Activated T-helper 9 cell treated with anti-CD3 and anti-CD28 coated beads, Interleukin-2, amount 50 U/mL, for 16 hours (primary cell): ENCODE measurements at regions not wholly inside any gene's neighbourhood (a gene's known extent, or its start where the extent isn't known, plus 50 kb on each side); places are given as distances from the start of the nearest gene placed in this dataset.
"Not testable (repeated sequence)": the region's sequence is repeated elsewhere in the genome, so short reads cannot be mapped to it uniquely, and the experiment has no call there.

ENCODE experiments used
- DNase-seq: peaks from one replicate; pipeline ENCODE4 v3.0.0-alpha.2; 2020; ENCODE audit warnings: low read depth

DNA sequence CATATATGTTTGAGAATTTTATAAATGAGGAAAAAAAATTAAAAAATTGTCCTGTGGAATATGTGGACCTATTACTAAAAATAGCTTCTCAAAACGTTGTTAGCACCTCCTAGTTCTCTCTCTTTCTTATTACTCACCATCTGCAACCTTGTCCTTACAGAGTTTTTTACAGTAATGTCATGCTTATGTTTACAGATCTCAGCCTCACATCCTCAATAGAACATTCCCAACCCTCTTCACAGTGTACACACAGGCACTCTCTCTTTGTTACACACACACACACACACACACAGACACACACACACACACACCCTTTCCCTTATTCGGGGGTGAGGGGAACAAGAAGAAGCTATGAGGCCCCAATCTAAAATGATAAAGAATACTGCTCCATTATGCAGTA is 197.7 kb downstream of the SLITRK6 start:
- DNase-seq, result no peak

GRCh38 chr13:85597790-85598500 is 201.3 kb downstream of the SLITRK6 start:
- no peak for DNase-seq

DNA sequence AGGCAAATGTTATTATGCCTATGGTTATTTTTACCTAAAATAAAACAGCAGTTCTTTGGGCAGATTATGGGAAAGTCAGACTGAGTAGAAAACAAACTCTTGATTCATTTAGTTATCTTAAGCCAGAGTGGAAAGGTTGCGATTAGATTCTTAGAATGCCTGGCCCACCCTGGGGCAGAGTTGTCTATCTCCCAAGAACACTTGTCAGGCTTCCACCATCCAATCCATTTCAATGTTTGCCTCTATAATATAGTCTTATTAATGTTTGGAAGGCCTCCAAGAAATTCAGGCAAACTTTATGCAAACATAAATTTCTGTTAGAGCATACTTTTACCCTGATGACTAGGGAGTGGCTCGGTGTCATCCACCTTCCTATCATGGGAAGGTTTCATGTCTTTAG is 207.0 kb downstream of the SLITRK6 start:
- no peak for DNase-seq

DNA sequence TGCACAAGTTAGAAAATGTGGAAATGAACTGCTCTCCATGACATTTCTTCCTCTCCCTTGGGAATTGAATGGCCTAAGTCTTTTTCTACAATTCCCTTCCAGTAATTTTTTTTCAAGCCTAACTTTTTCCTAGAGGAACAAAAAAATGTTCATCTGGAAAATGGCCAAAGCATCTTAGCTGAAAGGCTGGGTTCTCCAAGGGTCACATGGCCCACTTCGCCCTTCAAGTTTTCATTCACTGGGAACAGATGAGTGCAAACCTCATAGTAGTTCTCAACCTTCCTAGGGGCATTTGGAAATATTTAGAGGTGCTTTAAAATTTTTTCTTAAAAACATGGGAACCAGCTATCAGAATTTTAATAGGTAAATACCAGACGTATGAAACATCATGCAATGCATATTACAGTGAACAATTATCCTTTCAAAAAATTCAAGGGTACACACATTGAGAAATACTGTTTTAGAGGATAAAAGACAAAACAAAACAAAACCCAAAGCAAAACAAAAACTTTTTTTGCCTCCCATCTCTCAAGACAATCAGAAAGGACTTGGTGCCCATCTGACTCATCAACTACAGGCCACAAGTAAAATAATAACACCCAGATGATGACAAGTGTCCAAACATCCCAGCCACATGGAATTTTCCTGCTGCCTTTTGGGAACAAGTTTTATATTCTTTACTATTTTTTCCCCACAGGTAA is 208.8 kb downstream of the SLITRK6 start:
- no peak for DNase-seq

GRCh38 chr13:85589021-85589420 is 210.2 kb downstream of the SLITRK6 start:
- no peak for DNase-seq

DNA sequence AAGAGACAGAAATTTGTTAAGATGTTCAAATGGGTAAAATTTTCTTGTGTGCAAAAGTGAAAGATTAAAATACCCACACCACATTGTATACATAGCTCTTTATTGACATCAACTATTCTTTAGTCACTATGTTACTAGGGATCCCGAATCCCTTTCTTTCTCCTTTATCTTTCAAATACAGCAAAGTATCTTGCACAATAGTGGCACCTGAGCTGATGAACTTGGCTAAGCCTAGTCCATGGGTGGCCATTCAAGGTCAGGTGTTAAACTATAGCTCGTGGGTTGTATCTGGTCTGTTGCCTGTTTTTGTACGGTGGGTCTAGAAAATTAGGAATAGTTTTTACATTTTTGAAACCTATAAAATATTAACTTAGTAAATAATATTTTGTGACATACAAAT is 210.9 kb downstream of the SLITRK6 start:
- no peak for DNase-seq

DNA sequence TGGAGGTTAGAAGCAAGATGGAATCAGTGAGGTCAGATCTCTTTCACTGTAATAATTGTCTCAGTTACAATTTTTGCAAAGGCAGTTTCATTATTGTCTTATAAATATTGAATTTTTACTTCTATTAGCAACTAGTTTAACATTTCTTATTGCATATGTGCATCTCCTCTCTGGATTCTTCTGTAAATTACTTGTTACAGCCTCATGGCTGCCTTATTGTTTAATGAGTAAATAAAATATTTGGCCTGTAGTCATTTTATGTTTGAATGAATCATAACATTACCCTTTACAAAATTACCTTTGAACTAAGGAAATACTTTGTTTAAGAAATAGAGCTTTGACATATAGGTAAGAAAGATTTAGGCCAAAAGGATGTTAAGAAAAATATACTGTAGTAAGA is 212.4 kb downstream of the SLITRK6 start:
- DNase-seq, result no peak

GRCh38 chr13:85586422-85586831 is 212.8 kb downstream of the SLITRK6 start:
- DNase-seq, result no peak

DNA sequence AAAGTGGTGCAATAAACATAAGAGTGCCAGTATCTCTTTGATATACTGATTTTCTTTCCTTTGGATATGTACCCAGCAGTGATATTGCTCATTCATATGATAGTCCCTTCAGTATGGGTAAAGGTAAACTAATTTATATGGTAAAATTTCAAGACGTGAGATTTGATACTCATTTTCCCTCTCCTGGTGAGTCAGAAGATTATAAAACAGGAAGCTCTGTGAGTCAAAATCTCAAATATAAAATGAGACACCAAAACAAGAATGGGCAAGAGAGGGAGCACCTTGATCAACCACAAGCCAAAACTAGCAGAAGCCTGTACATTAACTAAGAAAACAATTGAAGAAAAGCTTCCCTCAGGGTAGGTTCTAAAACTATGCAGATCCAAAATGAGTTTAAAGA is 216.3 kb downstream of the SLITRK6 start:
- DNase-seq, result no peak

GRCh38 chr13:85575110-85575509 is 224.1 kb downstream of the SLITRK6 start:
- DNase-seq, result no peak

DNA sequence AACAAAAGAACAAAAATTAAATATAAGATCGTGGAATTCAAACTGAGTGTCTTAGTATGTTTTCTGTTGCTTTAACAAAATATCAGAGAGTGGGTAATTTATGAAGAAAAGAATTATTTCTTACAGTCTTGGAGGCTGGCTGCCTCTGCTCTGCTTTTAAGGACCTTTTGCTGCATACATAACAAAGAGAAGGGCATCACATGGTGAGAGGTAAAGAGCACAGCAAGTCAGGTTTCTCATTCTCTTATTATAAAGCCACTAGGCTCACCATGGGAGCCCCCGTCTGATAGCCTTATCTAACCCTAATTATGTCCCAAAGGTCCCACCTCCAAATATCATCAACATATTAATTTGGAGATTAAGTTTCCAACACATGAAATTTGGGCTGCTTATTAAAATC is 231.3 kb downstream of the SLITRK6 start:
- no peak for DNase-seq

- DNase-seq, result no peak
Measured at GRCh38 chr13:85565652-85566051, 233.6 kb downstream of the SLITRK6 start.

- DNase-seq, result no peak
Measured at GRCh38 chr13:85564598-85564997, 234.6 kb downstream of the SLITRK6 start.

DNA sequence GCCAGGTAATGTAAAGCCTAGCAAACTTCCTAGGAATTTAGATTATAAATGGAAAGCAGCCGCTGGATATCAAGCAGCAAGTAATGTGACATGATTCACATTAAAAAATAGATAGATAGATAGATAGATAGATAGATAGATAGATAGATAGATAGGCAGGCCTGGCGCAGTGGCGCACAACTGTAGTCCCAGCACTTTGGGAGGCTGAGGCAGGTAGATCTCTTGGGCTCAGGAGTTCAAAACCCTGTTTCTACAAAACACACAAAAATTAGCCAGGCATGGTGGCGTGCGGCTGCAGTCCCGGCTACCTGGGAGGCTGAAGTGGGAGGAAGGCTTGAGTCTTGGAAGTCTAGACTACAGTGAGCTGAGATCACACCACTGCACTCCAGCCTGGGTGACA is 236.9 kb downstream of the SLITRK6 start:
- DNase-seq, result no peak

DNA sequence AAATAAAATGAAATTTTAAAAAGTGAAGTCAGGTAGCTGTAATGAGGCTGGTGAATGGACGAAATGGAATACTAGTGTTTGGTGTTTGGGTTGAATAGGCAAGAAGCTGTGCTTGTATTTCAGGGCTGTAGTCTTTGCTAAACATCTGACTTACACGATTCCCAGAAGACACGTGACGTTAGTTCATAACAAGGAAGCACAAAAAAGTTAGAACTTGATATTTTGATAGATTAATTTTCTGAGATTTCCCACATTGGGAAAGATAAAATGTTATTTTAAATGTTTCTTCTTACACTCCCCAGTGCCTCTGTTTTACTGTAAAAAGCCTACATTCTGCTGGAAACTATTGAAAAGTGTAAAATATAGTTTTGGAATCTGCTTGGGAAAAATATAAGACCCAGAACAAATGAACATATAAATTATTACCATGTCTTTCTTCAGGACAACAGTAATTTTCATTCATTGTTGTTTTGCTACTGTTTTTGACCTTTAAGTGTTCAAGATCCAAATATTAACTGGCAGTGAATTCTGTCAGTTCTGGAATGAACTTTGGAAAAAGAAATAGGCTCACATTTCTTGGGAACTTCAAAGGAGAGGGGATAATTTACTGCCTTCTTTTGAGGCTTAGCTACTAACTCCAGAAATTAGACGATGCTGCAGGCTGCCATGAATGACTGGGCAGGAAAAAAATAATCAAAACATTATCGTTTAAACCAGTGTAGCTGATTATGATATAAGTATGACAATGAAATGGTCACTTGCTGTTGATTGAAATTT is 241.3 kb downstream of the SLITRK6 start:
- DNase-seq, result no peak

DNA sequence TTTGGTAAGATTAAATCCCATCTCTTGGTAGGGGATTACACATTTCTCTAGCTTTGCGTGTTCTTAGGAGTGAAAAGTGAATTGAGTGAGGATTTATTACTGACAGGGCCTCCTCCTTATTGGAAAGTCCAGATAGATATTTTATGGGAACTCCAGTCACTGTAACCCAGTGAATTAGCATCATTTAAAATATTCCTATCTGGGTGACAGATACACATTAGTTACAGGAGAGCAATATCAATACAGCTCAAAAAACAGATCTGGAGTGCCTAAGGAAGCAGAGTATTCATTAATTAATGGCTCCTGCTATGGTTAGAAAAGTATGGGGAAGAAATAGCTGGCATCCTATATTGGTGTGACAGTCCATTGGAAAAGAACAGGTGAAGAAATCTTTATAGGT is 248.2 kb downstream of the SLITRK6 start:
- DNase-seq, result no peak

GRCh38 chr13:85549819-85550218 is 249.4 kb downstream of the SLITRK6 start:
- DNase-seq, result no peak

DNA sequence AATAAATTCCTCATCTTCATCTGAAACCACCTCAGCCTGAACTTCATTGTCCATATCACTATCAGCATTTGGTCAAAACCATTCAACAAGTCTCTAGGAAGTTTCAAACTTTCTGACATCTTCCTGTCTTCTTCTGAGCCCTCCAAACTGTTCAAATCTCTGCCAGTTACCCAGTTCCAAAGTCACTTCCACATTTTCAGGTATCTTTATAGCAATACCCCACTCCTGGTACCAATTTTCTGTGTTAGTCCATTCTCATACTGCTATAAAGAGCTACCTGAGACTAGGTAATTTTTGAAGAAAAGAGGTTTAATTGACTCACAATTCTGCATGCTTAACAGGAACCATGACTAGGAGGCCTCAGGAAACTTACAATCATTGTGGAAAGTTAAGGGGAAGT is 250.4 kb downstream of the SLITRK6 start:
- not testable (repeated sequence) for DNase-seq

DNA sequence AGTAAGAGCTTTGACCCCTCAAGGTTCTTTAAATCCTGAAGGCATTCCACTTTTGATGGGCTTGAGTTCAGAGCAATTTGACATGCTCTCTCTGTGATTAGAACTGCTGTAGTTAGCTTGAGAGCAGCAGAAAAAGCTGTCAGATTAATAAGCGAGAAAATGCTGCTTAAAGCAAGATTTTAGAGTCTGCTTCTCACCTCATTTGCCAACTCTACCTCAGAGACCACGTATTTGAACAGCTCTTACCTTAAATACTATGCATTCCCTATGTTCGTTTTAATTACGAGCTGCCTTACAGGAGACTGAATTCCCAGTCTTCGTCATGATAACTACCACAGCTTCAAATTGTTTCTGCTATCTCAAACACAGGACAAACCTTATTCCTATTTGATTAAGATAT is 253.4 kb downstream of the SLITRK6 start:
- no peak for DNase-seq

GRCh38 chr13:85544756-85545155 is 254.5 kb downstream of the SLITRK6 start:
- no peak for DNase-seq

DNA sequence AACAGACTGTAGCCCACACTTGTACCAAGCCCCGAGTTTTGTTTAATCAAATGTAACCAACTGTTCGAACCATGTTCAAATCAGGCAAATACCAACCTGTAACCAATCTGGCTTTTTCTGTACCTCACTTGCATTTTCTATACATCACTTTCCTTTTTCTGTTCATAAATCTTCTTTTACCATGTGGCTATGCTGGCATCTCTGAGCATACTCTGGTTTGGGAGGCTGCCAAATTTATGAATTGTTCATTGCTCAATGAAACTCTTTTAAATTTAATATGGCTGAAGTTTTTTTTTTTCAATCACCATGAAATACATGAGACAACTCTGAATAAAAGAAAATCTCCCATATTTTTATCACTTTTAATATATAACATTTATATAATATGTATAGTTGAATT is 256.1 kb downstream of the SLITRK6 start:
- DNase-seq, result no peak

DNA sequence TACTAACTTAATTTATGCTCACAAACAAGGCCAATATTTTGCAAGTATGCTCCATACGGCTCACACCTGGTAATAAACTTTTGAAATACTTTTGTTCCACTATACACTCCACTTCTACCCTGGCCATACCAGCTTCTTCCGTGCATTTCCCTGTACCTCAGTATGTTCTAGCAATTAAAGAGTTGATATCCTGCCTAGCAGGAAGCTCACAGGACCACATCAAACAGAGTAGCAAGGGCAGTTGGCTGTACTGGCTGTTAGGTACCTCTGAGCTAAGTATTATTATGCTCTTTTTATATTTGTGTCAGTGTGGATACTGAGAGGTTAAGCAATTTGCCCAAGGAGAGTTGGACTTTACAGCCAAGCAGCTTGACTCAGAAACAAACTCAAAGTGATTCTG is 257.7 kb downstream of the SLITRK6 start:
- DNase-seq, result no peak

- no peak for DNase-seq
Measured at GRCh38 chr13:85538957-85539356, 260.3 kb downstream of the SLITRK6 start.
